SU-DHL-6 (cell line): ENCODE measurements at regions not wholly inside any gene's neighbourhood (a gene's known extent, or its start where the extent isn't known, plus 50 kb on each side); places are given as distances from the start of the nearest gene placed in this dataset.

ENCODE experiments used
- H2AFZ ChIP-seq: fragments of 200-600 bp; sonication (generic); 2 replicates; pipeline ENCODE4 v1.6.1; 2014; ENCODE audit warnings: low read depth, mild to moderate bottlenecking, moderate library complexity, mixed read lengths, antibody characterized with exemption, low read length; ENCODE audit not compliant: severe bottlenecking
- H3F3A ChIP-seq: fragments of 200-600 bp; shearing (Covaris generic); 2 replicates; pipeline ENCODE4 v1.6.0; 2016; ENCODE audit warnings: antibody characterized with exemption, mild to moderate bottlenecking; ENCODE audit not compliant: insufficient read depth
- H3K27ac ChIP-seq: fragments of 200-600 bp; sonication (generic); 2 replicates; pipeline ENCODE4 v1.5.1; 2016; ENCODE audit warnings: low read depth, mild to moderate bottlenecking, low read length, moderate library complexity, mixed read lengths
- H3K27me3 ChIP-seq: fragments of 200-600 bp; sonication (generic), shearing (Covaris generic); 2 replicates; pipeline ENCODE4 v1.6.0; 2014; ENCODE audit warnings: mild to moderate bottlenecking, low read length
- H3K36me3 ChIP-seq: fragments of 200-600 bp; sonication (generic); 2 replicates; pipeline ENCODE4 v1.6.1; 2014; ENCODE audit warnings: mild to moderate bottlenecking, low read length, mixed read lengths
- H3K4me2 ChIP-seq: fragments of 300-600, 200-600 bp; shearing (Covaris generic), sonication (generic); 2 replicates; pipeline ENCODE4 v1.6.0; 2014; ENCODE audit warnings: low read length, low read depth, mild to moderate bottlenecking; ENCODE audit not compliant: poor library complexity, severe bottlenecking
- H3K4me3 ChIP-seq: fragments of 200-600 bp; sonication (generic); 2 replicates; pipeline ENCODE4 v1.5.1; 2014; ENCODE audit warnings: antibody characterized with exemption, low read length, mild to moderate bottlenecking, mixed read lengths; ENCODE audit not compliant: insufficient read depth, poor library complexity, severe bottlenecking
- H3K79me2 ChIP-seq: fragments of 200-600 bp; sonication (generic); 2 replicates; pipeline ENCODE4 v1.6.1; 2014; ENCODE audit warnings: mild to moderate bottlenecking, low read length, moderate library complexity; ENCODE audit not compliant: insufficient read depth
- H3K9ac ChIP-seq: fragments of 200-600 bp; sonication (generic); 2 replicates; pipeline ENCODE4 v1.7.0; 2014; ENCODE audit warnings: mild to moderate bottlenecking, low read length
- H3K9me2 ChIP-seq: fragments of 200-600 bp; sonication (generic); replicated peaks from 2 replicates; pipeline ENCODE4 v1.6.1; 2014; ENCODE audit warnings: low read length; ENCODE audit not compliant: insufficient read depth
- H3K9me3 ChIP-seq: fragments of 200-600 bp; sonication (generic); 2 replicates; pipeline ENCODE4 v1.6.1; 2014; ENCODE audit warnings: low read length, mixed read lengths; ENCODE audit not compliant: insufficient read depth
- H4K20me1 ChIP-seq: fragments of 200-600 bp; sonication (generic); 2 replicates; pipeline ENCODE4 v1.6.1; 2014; ENCODE audit warnings: low read depth, mild to moderate bottlenecking, antibody characterized with exemption, low read length, moderate library complexity, mixed read lengths
- EZH2phosphoT487 ChIP-seq: fragments of 200-600 bp; sonication (generic), shearing (Covaris generic); conservative IDR thresholded peaks from 2 replicates; pipeline ENCODE4 v1.6.1; 2018; ENCODE audit warnings: mild to moderate bottlenecking, antibody characterized with exemption, low read length, moderate library complexity, mixed read lengths
- TF ChIP-seq, protein P1 (sequence below): fragments of 200-600 bp; sonication (generic); IDR thresholded peaks from one replicate; pipeline ENCODE4 v1.5.1; 2017; ENCODE audit warnings: antibody characterized with exemption, mild to moderate bottlenecking, low read length, moderate library complexity; ENCODE audit not compliant: insufficient read depth, poor library complexity, severe bottlenecking

- no peaks in the 10 kb centered on the region for H4K20me1 ChIP-seq
- H3F3A ChIP-seq = no peaks in the 10 kb centered on the region
- no peaks in the 10 kb centered on the region for H3K27me3 ChIP-seq
- H2AFZ ChIP-seq = no peak overlapping the region
- H3K9me2 ChIP-seq = no peaks in the 10 kb centered on the region
- no peak overlapping the region for H3K9ac ChIP-seq
- TF ChIP-seq, protein P1, sequence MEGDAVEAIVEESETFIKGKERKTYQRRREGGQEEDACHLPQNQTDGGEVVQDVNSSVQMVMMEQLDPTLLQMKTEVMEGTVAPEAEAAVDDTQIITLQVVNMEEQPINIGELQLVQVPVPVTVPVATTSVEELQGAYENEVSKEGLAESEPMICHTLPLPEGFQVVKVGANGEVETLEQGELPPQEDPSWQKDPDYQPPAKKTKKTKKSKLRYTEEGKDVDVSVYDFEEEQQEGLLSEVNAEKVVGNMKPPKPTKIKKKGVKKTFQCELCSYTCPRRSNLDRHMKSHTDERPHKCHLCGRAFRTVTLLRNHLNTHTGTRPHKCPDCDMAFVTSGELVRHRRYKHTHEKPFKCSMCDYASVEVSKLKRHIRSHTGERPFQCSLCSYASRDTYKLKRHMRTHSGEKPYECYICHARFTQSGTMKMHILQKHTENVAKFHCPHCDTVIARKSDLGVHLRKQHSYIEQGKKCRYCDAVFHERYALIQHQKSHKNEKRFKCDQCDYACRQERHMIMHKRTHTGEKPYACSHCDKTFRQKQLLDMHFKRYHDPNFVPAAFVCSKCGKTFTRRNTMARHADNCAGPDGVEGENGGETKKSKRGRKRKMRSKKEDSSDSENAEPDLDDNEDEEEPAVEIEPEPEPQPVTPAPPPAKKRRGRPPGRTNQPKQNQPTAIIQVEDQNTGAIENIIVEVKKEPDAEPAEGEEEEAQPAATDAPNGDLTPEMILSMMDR = no peak
- no peak for TF ChIP-seq EZH2phosphoT487
- no peak overlapping the region for H3K27ac ChIP-seq
- H3K79me2 ChIP-seq = no peaks in the 10 kb centered on the region
- no peak overlapping the region for H3K4me2 ChIP-seq
- H3K9me3 ChIP-seq = no peaks in the 10 kb centered on the region
- no peak overlapping the region for H3K4me3 ChIP-seq
- H3K36me3 ChIP-seq = no peaks in the 10 kb centered on the region
Measured at GRCh38 chr6:22827760-22828159, 258.4 kb downstream of the HDGFL1 start.

DNA sequence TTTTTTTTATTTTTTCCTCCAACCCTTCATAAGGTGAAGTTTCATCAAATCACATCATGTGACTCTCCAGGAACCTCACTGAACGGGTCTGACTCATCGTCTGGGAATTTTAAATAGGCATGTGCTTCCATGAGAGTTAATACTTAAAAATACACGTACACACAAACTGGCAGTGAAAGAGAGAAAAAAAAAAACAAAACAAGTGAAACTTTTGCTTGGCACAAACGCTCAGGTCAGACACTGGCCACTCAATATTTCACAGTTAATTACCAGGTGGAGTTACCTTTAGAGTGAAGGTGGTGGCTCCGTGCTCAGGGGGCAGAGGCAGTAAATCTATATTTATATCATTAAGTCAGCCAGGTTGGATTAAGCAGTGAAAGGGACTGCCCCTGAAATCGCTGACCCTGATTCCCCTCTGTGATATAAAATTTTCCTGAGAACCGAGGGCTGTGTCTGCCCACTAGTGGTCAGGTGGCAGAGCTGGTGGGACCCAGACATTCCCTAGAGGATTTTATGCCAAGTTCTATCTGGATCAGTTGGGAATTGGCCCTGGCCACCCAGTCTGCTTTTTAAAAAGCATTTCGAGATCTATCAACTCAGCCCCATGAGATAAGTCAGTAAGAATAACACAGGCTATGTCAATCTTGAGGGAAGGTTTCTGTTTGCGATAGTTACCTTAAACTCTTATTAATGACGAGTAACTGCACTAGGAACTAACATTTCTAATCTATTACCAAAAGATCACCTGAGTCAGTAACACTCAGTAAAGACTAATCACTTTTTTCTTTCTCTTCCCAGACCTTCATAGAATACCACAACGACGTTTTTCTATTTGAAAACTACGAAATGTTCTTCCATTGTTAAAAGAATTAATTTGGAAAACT is 259.1 kb downstream of the HDGFL1 start:
- TF ChIP-seq, protein P1 = peak; percentile 45
- no peak for TF ChIP-seq EZH2phosphoT487
- Histone ChIP-seq H2AFZ (no peak overlapping the region), H3K36me3 (no peaks in the 10 kb centered on the region), H3K9me2 (no peaks in the 10 kb centered on the region), H3F3A (no peaks in the 10 kb centered on the region), H3K27me3 (no peaks in the 10 kb centered on the region), H3K4me2 (no peak overlapping the region), H4K20me1 (no peaks in the 10 kb centered on the region), H3K4me3 (no peak overlapping the region), H3K9me3 (no peaks in the 10 kb centered on the region), H3K9ac (no peak overlapping the region), H3K27ac (no peak overlapping the region), H3K79me2 (no peaks in the 10 kb centered on the region)

GRCh38 chr6:22829070-22829469 is 259.7 kb downstream of the HDGFL1 start:
- Histone ChIP-seq H3K36me3 (no peaks in the 10 kb centered on the region), H2AFZ (no peak overlapping the region), H3K27me3 (no peaks in the 10 kb centered on the region), H4K20me1 (no peaks in the 10 kb centered on the region), H3K9me3 (no peaks in the 10 kb centered on the region), H3K9me2 (no peaks in the 10 kb centered on the region), H3F3A (no peaks in the 10 kb centered on the region), H3K4me2 (no peak overlapping the region), H3K9ac (no peak overlapping the region), H3K27ac (no peak overlapping the region), H3K4me3 (no peak overlapping the region), H3K79me2 (no peaks in the 10 kb centered on the region)
- TF ChIP-seq, protein P1 = no peak
- no peak for TF ChIP-seq EZH2phosphoT487
